Panc1 (cell line): ENCODE measurements at regions not wholly inside any gene's neighbourhood (a gene's known extent, or its start where the extent isn't known, plus 50 kb on each side); places are given as distances from the start of the nearest gene placed in this dataset.

Experiments
- ATAC-seq: fragments of 200-7000 bp; cut with Tn5 transposase; 2 replicates; pipeline ENCODE4 v1.9.1; 2020; ENCODE audit warnings: mild to moderate bottlenecking, moderate library complexity
- BruUV-seq: library from RNA; stranded (reverse); fragments of 400-500 nt; replicated peaks from 2 replicates; lab custom pipeline; 2021; lab: Mats Ljungman, UMichigan
- CTCF ChIA-PET: fragments of 300-600 bp; sonication (Branson Sonifier 250); formaldehyde crosslinking; loops from one replicate; lab custom pipeline; 2022; ENCODE audit warnings: antibody characterized with exemption; lab: Charles Lee
- POLR2A ChIA-PET: fragments of 300-600 bp; sonication (Branson Sonifier 250); formaldehyde crosslinking; loops from one replicate; lab custom pipeline; 2022; ENCODE audit warnings: antibody characterized with exemption; lab: Charles Lee
- DNase-seq: peaks from one replicate; pipeline ENCODE4 v3.0.0-alpha.2; 2010; ENCODE audit warnings: low read depth, low spot score
- H3K27ac ChIP-seq: 2 replicates; pipeline ENCODE4 v1.5.1; 2011; ENCODE audit warnings: mild to moderate bottlenecking, low read length, inconsistent platforms
- H3K27me3 ChIP-seq: fragments of 200-500 bp; sonication (Bioruptor generic); 2 replicates; pipeline ENCODE4 v1.6.0; 2014; ENCODE audit warnings: low read length, inconsistent platforms; ENCODE audit not compliant: control insufficient read depth, insufficient read depth
- H3K36me3 ChIP-seq: fragments of 200-500 bp; sonication (Bioruptor generic); 2 replicates; pipeline ENCODE4 v1.5.1; 2014; ENCODE audit warnings: inconsistent platforms, mild to moderate bottlenecking, low read length, moderate library complexity; ENCODE audit not compliant: control insufficient read depth, insufficient read depth
- H3K4me1 ChIP-seq: 2 replicates; pipeline ENCODE4 v1.5.1; 2011; ENCODE audit warnings: inconsistent platforms, mild to moderate bottlenecking, low read length, moderate library complexity; ENCODE audit not compliant: control insufficient read depth, insufficient read depth
- H3K4me3 ChIP-seq, 2 experiments: 2 replicates each; pipeline ENCODE4 v1.5.1; 2011 to 2012; ENCODE audit warnings: low read depth in 2 of 2, low read length in 2 of 2, mild to moderate bottlenecking in 2 of 2, inconsistent platforms in 1 of 2, moderate library complexity in 1 of 2
- H3K9me3 ChIP-seq: fragments of 200-500 bp; sonication (Bioruptor generic); 2 replicates; pipeline ENCODE4 v1.5.1; 2014; ENCODE audit warnings: low read depth, mild to moderate bottlenecking, inconsistent platforms, low read length, moderate library complexity; ENCODE audit not compliant: control insufficient read depth, insufficient read depth
- CTCF ChIP-seq: fragments of 450-650 bp; IDR thresholded peaks from 2 replicates; pipeline ENCODE4 v1.5.1; 2017; ENCODE audit warnings: mild to moderate bottlenecking
- POLR2AphosphoS5 ChIP-seq: IDR thresholded peaks from 2 replicates; pipeline ENCODE4 v1.6.1; 2012; ENCODE audit warnings: mild to moderate bottlenecking, low read depth, low read length, moderate library complexity
- REST ChIP-seq, 2 experiments: IDR thresholded peaks; 2 replicates each; pipeline ENCODE4 v1.6.1; 2011 to 2012; ENCODE audit warnings: low read depth in 2 of 2, control low read depth in 1 of 2, low read length in 1 of 2, mild to moderate bottlenecking in 1 of 2, moderate library complexity in 1 of 2; ENCODE audit not compliant: insufficient read depth in 1 of 2
- SIN3A ChIP-seq: IDR thresholded peaks from 2 replicates; pipeline ENCODE4 v1.6.1; 2012; ENCODE audit warnings: low read depth, mild to moderate bottlenecking, low read length, moderate library complexity, borderline replicate concordance; ENCODE audit not compliant: insufficient read depth
- TCF7L2 ChIP-seq: IDR thresholded peaks from 2 replicates; pipeline ENCODE4 v1.6.1; 2011; ENCODE audit warnings: mild to moderate bottlenecking, low read depth, low read length, inconsistent platforms
- in situ Hi-C: cut with HindIII; loops from 2 replicates; pipeline ENCODE4 v1.10.0; 2016; ENCODE audit warnings: low sequenced_read_pairs, low pct_unique_long_range_greater_than_20kb
- intact Hi-C: fragments of 100-400 bp; cut with micrococcal nuclease; formaldehyde crosslinking; loops from one replicate; pipeline ENCODE4 v1.10.0; 2022; ENCODE audit not compliant: unreplicated experiment

GRCh38 chr11:127711748-127712147 is 711.2 kb upstream of the KIRREL3 start:
- Histone ChIP-seq H3K9me3 (peaks cover under 1% of the 10 kb centered on the region; the same call in 1 of the 2 replicates), H3K27me3 (no peaks in the 10 kb centered on the region), H3K36me3 (no peaks in the 10 kb centered on the region; the same call in 1 of the 2 replicates), H3K4me3 (no peak overlapping the region), H3K4me1 (no peaks in the 10 kb centered on the region), H3K27ac (no peak overlapping the region)
- intact Hi-C loops (no loop called here), in situ Hi-C loops (no loop called here)
- no peak for DNase-seq
- no TSS peak for BruUV-seq
- no peak for TF ChIP-seq POLR2AphosphoS5
- TF ChIP-seq TCF7L2, result no peak
- TF ChIP-seq REST (IDR thresholded peaks at IDR 0.05; ENCODE audit: insufficient read depth in 1 of 2, low read depth in 2 of 2, low read length in 1 of 2), result no peak
- TF ChIP-seq SIN3A, result no peak
- TF ChIP-seq CTCF, result no peak
- ChIA-PET POLR2A (no interaction called here), CTCF (no interaction called here)
- no peak for ATAC-seq

- in situ Hi-C loops, result no loop called here
- TF ChIP-seq REST (IDR thresholded peaks at IDR 0.05; ENCODE audit: insufficient read depth in 1 of 2, low read depth in 2 of 2, low read length in 1 of 2), result no peak
- TF ChIP-seq SIN3A, result no peak
- TF ChIP-seq POLR2AphosphoS5, result no peak
- no peak for TF ChIP-seq TCF7L2
- TF ChIP-seq CTCF, result no peak
- no peak for DNase-seq
- Histone ChIP-seq H3K4me3 (no peak overlapping the region), H3K9me3 (no peaks in the 10 kb centered on the region), H3K27me3 (no peaks in the 10 kb centered on the region), H3K27ac (no peak overlapping the region), H3K36me3 (no peaks in the 10 kb centered on the region; the same call in 1 of the 2 replicates), H3K4me1 (no peaks in the 10 kb centered on the region)
- ATAC-seq, result no peak
- intact Hi-C loops, result no loop called here
- ChIA-PET CTCF (no interaction called here), POLR2A (no interaction called here)
- BruUV-seq, result no TSS peak
Measured at GRCh38 chr11:127710831-127711230, 710.3 kb upstream of the KIRREL3 start.
